GM12865 (cell line): ENCODE measurements at regions not wholly inside any gene's neighbourhood (a gene's known extent, or its start where the extent isn't known, plus 50 kb on each side); places are given as distances from the start of the nearest gene placed in this dataset.

Experiments used
- DNase-seq: peaks from one replicate; pipeline ENCODE4 v3.0.0; 2010; ENCODE audit warnings: low read depth
- H3K4me3 ChIP-seq: 2 replicates; pipeline ENCODE4 v1.5.1; 2011; ENCODE audit warnings: mild to moderate bottlenecking, low read depth, low read length, control low read depth
- CTCF ChIP-seq: IDR thresholded peaks from 2 replicates; pipeline ENCODE4 v1.5.1; 2011; ENCODE audit warnings: low read length, control low read depth, low read depth, inconsistent platforms; ENCODE audit not compliant: insufficient read depth; ENCODE audit errors: missing control alignments

DNA sequence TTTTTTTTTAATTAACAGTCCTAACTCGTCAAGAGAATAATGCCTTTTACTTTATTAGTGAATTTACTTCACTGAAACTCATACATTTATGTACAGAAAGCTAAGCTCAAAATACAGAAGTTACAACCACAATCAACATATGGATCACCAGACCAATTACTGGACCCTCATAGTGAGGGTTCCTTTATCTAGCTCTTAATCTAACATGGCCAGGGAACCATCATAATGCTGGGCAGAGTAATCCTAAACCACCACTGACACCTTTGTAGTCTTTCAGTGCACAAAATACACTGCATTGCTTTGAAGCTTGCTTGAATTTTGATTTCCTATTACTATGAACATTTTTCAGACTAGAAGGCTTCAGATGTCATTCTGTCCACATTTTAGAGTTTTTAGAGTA lies 1406.6 kb upstream of the PCDH9 start:
- DNase-seq, result no peak
- no peak for TF ChIP-seq CTCF
- no peak overlapping the region for H3K4me3 ChIP-seq

- DNase-seq, result no peak
- no peak for TF ChIP-seq CTCF
- no peak overlapping the region for H3K4me3 ChIP-seq
Observed at GRCh38 chr13:68628994-68629393, 1398.9 kb upstream of the PCDH9 start.

- H3K4me3 ChIP-seq, result no peak overlapping the region
- no peak for TF ChIP-seq CTCF
Observed at GRCh38 chr13:68627379-68627778, 1397.2 kb upstream of the PCDH9 start.

GRCh38 chr13:68616600-68617222 lies 1386.6 kb upstream of the PCDH9 start:
- no peak for DNase-seq
- no peak overlapping the region for H3K4me3 ChIP-seq
- no peak for TF ChIP-seq CTCF

More at GRCh38 chr13:68627379-68627778, 1397.2 kb upstream of the PCDH9 start:
- no peak for DNase-seq

DNA sequence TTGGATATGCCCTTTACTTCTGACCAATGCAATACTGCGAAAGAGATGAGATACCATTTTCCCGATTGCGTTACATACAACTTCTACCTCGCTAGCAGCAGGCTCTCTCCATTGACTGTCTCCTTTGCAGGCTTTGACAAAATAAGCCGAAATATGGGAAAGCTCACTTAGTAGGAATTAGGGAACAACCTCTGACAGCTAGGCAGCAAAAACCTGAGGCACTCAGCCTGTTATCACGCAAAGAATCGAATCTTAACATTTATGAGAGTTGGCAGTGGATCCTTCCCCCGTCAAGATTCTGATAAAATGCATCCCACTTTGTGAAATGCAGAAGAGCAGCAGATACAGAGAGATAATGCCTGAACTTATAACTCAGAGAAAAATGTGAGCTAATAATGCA lies 1379.5 kb upstream of the PCDH9 start:
- no peak for TF ChIP-seq CTCF
- H3K4me3 ChIP-seq, result no peak overlapping the region
- DNase-seq, result no peak

- no peak for DNase-seq
- H3K4me3 ChIP-seq, result no peak overlapping the region
- no peak for TF ChIP-seq CTCF
Observed at GRCh38 chr13:68608147-68608546, 1378.0 kb upstream of the PCDH9 start.

DNA sequence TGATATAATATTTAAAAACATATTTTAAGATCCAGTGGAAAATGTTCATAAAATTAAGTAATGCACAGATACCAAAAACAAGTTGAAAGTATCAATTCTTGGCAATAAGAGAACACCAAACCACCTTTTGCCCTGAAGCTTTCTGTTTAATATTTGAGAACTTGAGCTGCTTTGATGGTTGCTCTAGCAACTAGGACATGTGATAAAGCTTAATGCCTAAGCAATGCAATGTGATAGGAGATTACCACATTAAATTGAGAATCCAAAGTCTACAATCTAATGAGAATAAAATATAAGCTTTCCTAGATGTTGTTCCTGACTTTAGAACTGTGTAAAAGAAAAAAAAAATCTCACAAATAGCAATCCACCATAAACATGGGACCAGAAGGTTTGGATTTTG lies 1367.5 kb upstream of the PCDH9 start:
- DNase-seq, result no peak
- TF ChIP-seq CTCF, result no peak

More for the DNA sequence above, 1367.5 kb upstream of the PCDH9 start:
- H3K4me3 ChIP-seq, result no peak overlapping the region
